Pulmonary artery endothelial cell (primary cell): ENCODE measurements at regions not wholly inside any gene's neighbourhood (a gene's known extent, or its start where the extent isn't known, plus 50 kb on each side); places are given as distances from the start of the nearest gene placed in this dataset.

Experiments used
- DNase-seq: peaks from one replicate; pipeline ENCODE4 v3.0.0-alpha.2; 2011; ENCODE audit warnings: low read depth, low spot score

DNA sequence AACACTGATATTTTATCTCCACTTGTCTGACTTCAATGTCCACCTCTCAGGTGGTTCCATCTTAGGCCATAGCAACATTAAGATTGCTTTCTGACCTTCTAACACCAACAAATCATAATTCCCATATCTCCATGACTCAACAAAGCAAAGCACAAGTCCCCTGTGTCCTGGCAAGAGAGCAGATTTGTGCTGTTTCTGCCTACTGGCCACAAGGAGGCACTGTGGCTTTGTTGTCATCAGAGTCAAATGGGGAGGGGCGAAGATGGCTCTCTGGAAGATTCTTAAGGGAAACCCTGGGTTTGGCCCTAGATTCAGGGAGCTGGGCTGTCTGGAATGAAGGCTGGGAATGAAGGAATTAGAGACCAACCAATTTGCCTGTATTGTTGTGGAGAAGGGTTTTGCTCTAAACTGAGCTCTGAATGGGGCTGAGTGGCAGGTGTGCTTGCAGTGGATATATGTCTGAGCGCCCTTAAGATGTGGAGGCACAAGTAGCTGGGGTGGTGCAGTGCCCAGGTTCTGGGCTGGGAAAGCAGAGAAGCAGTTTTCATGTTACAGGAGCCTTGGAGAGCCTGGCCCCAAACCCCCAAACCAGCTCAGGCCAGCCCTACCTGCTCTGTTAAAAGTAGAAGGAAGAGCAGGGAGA, 154.8 kb upstream of the PRSS58 start:
- peak; percentile 11 for DNase-seq

DNA sequence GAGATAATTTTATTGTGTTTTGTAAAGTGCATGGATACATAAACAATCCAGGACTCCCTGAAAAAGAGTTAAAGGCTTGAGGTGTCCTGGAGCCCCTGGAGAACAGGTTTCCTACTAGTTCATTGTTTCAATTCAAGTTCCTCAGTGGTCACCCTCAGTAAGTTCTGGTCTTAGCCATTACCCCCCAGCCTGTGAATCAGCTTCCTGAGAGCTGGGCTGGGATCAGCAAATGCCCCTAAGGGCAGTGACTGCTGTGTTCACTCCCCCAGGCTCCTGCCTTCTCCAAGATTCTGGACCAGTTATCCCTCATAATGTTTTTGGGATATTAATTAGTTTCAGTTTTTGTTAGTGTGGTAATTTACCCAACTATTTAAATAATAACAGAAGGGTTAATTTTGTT, 151.6 kb upstream of the PRSS58 start:
- no peak for DNase-seq

DNA sequence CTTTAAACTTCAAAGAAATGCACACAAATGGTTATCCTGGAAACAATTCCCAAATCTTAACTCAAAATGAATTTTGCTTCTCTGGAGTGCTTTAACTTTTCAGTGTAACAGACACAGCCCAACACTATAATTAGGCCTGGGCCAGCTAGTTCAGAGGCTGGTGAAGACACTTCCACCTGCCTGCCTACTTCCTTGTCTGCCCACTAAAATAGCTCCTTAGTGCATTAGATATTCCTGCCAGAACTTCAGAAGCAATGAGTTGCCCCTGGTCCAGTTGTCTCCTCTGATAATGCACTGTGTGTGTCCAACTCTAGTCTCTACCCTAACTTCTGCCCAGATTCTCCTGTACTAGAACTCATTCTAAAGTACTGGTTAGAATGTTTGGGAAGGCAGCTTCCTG, 150.9 kb upstream of the PRSS58 start:
- no peak for DNase-seq

DNA sequence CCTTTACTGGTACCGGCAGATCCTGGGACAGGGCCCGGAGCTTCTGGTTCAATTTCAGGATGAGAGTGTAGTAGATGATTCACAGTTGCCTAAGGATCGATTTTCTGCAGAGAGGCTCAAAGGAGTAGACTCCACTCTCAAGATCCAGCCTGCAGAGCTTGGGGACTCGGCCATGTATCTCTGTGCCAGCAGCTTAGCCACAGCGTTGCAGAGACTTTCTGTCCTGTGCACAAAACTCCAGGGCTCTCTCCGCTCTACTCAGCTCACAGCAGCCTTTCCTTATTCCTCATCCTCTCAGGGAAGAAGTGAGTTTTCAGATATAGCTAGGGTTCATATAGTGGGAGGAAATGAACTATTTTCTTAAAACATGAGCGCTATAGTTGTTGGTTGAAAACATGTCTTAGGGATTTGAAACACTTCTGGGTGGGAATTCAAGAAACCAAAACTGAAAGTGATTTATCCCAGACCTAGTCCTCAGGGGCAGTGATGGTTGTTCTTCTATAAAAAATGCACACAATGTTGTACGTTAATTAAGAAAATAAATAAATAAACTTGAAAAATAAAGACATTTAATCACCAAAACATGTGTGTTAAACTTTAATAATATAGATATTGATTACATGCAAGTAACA, 150.2 kb upstream of the PRSS58 start:
- DNase-seq = no peak

DNA sequence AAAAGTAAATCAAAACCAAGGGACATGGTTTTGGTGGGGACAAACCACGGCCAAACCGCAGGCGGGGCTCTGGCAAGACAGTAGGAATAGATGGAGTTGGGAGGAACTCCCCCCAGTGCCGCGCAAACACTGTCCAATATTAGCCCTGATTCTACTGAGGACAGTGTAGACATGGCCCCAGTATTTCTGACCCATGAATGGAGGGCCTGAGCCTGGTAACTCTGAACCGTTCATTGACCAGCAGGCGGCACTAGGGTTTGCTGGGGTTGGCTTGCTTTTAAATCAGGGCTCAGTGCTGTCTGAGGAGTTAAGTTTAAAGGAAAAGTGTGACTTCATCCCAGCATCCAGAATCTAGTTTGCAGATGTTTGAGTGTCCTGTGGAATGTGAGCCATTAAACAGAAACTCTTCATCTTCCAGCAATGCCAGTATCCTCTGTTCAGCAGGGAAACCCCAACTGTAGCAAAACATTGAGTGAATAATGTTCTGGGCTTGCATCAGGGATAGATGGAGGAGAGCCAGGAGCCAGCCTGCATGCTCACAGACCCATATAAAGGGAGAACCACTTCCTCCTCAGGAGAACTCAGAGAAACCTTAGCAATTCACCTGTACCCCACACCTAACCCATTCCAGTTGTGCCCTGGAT, 147.4 kb upstream of the PRSS58 start:
- DNase-seq = no peak

DNA sequence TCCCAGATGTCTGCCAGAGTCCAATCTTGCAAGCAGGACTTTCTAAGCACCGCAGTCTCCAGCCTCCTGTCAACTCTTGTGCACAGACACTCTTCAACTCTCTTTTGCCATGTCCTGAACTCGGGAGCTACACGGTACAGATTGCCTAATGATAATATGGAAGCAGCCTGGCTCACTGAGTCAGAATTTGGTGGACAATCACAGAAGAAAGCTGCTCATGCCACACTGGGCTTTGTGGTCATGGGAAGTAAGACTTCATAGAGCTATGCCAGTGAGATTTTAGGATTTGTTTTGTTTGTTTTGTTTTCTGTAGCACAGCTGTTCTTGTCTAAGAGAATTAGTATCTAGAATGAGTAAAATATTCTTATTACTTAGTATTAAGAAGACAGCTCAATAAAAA, 144.1 kb upstream of the PRSS58 start:
- DNase-seq = no peak

DNA sequence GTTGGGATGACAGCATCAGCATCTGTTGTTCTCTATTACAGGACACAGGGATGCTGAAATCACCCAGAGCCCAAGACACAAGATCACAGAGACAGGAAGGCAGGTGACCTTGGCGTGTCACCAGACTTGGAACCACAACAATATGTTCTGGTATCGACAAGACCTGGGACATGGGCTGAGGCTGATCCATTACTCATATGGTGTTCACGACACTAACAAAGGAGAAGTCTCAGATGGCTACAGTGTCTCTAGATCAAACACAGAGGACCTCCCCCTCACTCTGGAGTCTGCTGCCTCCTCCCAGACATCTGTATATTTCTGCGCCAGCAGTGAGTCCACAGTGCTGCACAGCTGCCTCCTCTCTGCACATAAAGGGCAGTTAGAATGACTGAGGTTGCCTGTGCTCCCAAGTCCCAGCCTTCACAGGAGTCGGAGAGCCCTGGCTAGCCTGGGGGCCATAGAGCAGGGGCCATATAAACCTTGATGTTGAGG, 142.2 kb upstream of the PRSS58 start:
- no peak for DNase-seq

DNA sequence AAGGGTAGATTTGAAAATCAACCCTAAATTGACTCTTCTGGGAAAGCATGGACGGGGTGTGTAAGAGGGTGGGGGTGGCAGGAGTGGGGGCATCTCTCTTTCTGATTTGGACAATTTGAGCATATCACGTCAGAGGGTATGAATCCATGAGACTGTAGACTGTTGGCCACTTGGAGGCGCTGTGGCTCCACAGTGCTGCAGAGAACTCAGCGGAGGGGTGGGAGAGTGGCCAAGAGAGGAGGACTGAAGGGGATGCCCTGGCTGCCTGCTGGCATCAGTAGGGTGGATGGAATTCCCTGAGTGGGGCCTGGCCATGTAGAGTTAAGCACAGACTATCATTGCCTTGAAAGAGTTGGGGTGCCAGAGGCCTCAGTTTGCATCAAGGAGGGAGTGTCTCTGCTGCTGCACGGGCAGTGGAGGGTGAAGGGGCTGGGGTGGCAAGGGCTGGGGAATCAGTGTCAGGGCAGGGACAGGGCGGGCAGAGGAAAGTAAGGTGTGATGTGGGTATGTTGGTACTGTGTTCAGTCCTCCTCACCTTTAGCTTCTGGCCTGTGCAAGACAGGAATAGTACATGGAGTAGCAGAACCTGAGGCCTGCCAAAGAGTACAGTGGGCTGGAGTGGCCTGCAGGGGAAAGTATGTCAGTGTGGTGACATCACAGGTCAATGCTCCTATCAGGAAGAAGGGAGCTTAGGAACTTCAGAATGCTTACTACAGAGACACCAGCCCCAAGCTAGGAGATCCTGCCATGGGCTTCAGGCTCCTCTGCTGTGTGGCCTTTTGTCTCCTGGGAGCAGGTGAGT, 133.5 kb upstream of the PRSS58 start:
- DNase-seq = no peak

DNA sequence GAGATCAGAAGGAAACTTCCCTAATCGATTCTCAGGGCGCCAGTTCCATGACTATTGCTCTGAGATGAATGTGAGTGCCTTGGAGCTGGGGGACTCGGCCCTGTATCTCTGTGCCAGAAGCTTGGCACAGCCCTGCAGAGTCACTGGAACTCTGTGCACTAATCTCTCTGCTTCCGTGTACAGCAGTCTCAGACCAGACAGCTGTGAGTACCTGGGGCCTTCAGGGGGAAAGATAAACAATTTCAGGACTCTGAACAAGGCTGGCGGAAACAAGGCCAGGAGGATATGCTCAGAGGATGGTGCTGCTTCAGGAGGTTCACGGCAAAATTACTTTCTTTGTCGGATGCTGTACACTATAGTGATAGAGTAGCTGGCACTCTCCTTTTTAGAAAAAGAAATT, 131.7 kb upstream of the PRSS58 start:
- DNase-seq = no peak

DNA sequence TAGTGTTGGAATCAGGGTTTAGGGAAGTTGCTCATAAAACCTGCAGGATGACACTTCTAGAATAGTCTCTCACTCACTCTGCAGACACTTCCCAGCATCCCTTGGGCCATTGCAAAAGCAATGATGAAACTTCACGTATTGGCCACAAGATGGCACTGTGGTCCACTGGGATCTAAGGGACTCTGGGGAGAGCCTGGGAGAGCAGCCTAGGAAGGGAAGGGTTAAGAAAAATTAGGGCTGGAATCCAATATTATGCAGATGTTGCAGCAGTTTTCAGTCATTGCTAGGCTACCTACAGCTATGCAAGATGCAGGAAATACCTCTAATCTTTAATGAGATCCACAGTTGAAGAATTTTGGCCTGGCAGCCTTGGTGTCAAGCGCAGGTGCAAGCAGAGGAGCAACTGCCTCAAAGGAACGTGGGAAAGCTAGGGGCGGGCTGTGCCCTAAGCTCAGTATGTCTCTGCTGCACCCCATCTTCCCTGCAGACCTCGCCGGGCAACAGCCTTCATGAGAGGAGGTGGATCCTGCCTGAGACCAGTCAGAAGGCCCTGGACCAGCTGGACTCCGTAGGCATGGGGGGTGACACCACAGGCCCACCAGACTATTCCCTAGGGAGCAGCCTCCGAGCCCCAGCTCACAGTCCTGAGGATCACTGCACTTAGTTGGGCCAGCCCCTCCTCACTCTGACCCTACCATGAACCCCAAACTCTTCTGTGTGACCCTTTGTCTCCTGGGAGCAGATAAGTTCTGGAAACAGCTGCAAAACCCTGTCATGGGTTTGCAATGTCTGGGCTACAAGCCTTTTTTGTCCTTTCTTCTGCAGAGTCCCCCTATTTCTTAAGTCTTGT, 127.9 kb upstream of the PRSS58 start:
- DNase-seq = peak; percentile 32

DNA sequence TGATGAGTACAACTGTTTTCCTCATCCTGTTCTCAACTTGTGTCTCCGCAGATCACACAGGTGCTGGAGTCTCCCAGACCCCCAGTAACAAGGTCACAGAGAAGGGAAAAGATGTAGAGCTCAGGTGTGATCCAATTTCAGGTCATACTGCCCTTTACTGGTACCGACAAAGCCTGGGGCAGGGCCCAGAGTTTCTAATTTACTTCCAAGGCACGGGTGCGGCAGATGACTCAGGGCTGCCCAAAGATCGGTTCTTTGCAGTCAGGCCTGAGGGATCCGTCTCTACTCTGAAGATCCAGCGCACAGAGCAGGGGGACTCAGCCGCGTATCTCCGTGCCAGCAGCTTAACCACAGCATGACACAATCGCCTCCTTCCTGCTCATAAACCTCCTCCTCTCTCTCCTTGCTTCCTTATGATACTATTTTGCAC, 126.7 kb upstream of the PRSS58 start:
- no peak for DNase-seq

DNA sequence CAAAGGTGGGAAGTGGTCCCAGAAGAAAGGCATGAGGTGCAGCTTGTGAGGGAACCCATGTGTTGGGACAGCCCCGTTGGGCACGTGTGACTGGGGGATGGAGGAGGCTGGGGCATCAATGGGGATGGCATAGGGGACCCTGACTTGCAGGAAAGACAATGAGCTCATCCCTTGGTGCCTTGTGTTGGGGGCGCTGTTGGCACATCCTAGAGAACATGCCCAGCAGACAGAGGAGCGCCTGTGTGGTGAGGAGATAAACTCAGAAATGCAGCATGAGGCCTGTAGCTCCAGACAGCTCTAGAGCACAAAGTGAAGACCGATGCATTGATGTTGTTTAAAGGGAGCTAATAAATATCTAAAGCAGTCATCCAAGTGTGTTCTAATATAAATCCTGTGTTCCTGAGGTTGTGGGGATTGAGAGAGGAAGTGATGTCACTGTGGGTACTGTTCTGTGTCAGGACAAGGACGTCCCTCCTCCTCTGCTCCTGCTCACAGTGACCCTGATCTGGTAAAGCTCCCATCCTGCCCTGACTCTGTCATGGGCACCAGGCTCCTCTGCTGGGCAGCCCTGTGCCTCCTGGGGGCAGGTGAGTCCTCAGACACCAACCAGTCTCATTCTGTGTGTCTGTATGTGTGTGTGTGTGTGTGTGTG, 126.1 kb upstream of the PRSS58 start:
- DNase-seq = no peak

DNA sequence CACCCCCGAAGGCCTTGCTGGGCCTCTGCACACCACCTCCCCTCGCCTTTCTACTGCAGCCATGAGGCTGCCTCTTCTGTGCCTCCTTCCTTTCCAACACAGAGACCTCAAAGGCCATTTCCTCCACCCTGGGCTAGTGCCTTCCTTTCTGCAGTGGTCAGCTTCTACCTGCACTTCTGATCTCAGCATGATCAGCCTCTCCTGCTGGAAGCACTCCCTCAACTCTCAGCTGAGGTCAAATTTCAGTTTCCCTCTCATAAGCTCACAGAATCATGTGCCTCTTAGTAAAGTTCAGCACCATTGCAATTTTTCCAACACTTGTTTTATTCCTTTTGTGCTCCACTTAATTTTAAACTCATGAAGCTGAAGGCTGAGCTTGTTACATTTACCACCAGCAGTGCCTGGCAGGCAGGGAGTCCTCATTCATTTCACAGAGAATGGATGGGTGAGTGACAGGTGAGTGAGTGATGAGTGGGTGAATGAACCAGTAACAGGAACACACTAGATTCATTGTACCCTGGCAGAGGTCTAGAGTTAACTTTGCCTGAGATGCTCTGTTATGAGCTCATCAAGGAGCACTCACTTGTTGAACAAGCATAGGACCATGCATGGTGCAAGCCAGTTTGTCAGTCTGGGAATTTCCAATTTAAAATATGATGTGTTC, 124.0 kb upstream of the PRSS58 start:
- no peak for DNase-seq

DNA sequence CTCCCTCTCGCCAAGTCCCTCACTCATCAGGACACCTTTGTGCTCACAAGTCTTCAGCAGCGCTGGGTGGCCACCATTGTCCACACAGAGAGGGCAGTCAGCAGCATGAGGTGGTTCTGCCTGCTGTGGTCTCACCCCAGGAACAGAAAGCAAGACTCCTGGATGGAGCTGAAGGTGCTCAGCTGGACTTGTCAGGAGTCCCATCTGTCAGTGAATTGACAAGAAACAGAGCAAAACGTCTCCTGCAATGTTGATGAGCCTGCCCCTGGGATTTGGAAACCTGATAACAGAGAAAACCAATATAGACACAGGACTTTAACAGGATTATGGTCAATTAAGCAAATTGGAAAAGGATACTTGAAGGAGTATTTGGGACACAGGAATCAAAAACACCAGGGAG, 122.2 kb upstream of the PRSS58 start:
- DNase-seq = no peak

DNA sequence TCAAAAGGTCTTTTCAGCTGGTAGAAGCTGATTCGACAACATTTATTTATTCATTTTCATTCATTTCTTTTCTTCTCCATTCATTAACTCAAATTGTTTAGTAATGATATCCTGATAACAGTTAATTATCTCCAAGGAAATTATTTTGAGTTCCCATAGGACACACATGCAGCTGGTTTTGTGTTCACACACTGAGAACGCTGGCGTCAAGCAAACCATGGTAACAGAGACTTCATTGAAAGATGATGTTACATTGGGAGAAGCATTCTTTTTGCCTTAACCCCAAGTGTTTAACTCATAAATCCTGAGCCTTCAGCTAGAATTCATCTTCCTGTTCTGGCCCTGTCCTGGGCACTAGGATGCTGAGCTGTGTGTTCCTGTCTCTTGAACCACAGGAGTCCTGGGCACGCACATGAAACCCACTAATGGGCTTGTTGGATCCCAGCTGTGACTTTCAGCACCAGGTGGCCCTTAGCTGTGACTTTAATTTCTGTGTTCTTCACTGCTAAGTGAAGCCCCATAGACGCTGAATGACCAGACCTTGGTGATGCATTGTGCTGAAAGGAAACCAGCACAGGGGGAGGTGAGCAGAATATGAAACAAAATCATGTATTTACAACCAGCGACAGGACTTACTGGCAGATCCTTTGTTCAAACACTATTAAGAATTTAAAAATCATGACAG, 121.5 kb upstream of the PRSS58 start:
- no peak for DNase-seq

DNA sequence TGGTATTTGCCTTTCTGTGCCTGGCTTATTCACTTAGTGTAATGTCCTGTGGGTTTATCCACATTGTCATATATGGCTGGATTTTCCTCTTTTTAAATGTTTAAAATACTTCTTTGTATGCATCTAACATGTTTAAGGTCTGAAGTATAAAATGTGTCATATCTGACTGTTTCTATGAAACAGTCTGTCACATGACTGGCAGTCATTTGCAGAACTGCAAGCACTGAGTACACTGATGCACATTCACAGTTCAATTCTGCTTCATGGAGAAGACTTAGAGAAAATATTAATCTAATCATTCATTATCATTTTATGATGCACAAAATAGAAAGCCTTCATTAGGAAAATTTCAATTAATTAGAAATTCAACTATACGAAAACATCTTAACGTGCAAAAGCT, 119.7 kb upstream of the PRSS58 start:
- no peak for DNase-seq

DNA sequence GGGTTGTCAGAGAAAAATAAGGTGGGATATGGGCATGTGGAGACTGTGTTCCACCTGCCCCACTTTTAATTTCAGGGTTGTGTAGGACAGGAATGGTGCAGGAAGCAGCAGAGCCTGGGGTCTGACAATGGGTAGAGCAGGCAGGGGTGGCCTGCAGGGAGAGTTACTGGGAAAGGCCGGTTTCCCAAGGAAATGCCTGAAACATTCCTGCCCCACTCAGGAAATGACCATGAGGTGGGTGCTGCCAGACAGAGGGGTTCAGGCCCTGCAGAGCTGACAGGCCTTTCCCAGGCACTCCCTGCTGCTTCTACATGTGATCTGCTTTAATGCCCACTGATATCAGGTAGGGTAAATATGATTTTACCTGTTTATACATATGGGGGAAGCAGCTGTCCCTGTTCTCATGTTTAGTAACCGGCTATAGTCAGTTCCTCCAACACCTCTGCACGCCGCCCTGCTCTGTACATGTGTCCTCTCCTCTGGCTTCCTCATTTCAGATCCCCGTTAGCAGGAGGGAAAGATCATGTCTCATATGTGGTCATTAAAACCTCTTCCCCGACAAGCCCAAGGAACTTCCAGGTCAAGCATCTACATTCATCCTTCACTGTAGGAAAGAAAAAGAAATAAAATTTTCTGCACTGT, 118.6 kb upstream of the PRSS58 start:
- DNase-seq = peak; percentile 39

DNA sequence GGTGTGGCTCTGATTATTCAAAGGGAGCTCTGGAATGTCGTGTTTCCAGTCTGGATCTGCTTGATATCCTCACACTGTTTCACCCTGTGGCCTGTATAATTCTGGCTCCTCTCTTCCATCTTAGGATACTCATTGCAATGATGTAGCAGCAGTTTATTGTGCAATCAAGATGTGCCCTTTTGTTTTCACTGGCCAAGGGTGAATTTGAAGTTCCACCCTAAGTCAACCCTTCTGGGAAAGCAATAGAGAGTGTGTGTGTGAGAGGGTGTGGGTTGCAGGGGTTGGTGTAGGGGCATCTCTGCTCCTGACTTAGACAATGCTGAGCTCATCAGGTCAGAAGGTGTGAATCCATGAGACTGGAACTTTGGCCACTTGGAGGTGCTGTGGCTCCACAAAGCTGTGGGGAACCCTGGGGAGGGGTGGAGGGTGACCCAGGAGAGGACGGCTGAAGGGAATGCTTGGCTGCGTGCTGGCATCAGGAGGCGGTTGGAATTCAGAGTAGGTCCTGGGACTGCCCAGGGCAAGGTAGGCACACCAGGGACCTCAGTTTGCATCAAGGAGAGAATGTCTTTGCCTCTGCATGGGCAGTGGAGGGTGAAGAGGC, 118.0 kb upstream of the PRSS58 start:
- DNase-seq = no peak

DNA sequence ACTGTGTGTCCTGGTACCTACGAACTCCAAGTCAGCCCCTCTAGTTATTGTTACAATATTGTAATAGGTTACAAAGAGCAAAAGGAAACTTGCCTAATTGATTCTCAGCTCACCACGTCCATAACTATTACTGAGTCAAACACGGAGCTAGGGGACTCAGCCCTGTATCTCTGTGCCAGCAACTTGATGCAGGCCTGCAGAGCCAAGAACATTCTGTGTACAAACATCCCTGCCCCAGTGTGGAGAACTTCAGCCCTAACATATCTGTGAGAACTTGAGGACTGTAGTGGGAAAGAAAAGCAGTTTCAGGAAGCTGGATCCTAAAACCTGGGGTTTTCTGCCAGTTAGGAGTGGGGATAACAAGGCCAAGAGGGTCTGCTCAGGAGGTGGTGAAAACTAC, 114.9 kb upstream of the PRSS58 start:
- DNase-seq = no peak
